ENCODE measurements at regions not wholly inside any gene's neighbourhood (a gene's known extent, or its start where the extent isn't known, plus 50 kb on each side); places are given as distances from the start of the nearest gene placed in this dataset.

GRCh38 chr9:34783951-34784487 is 74.1 kb upstream of the CCL21 start:
- Mint-ChIP-seq H3K4me1 (ENCODE audit: low read depth, unreplicated experiment) (no peaks in the 10 kb centered on the region), H3K36me3 (ENCODE audit: insufficient read depth, unreplicated experiment) (no peaks in the 10 kb centered on the region), H3K27ac (ENCODE audit: unreplicated experiment) (no peak overlapping the region), H3K4me3 (ENCODE audit: low read depth, unreplicated experiment) (no peak overlapping the region), H3K9me3 (ENCODE audit: low read depth, unreplicated experiment) (no peaks in the 10 kb centered on the region), H3K27me3 (ENCODE audit: unreplicated experiment) (no peaks in the 10 kb centered on the region)
- no peak for TF ChIP-seq CTCF (IDR thresholded peaks at IDR 0.05; ENCODE audit: unreplicated experiment)
- intact Hi-C loops (cut with micrococcal nuclease; ENCODE audit: unreplicated experiment): no loop called here
- DNase-seq: no peak
- BruUV-seq (replicated peaks): no TSS peak
- CTCF ChIA-PET: no interaction called here

- Mint-ChIP-seq H3K27me3 (ENCODE audit: unreplicated experiment) (peaks cover 7% of the 10 kb centered on the region), H3K4me1 (ENCODE audit: low read depth, unreplicated experiment) (no peaks in the 10 kb centered on the region), H3K27ac (ENCODE audit: unreplicated experiment) (no peak overlapping the region), H3K4me3 (ENCODE audit: low read depth, unreplicated experiment) (no peak overlapping the region), H3K9me3 (ENCODE audit: low read depth, unreplicated experiment) (no peaks in the 10 kb centered on the region), H3K36me3 (ENCODE audit: insufficient read depth, unreplicated experiment) (no peaks in the 10 kb centered on the region)
- no peak for DNase-seq
- no peak for TF ChIP-seq CTCF (IDR thresholded peaks at IDR 0.05; ENCODE audit: unreplicated experiment)
- CTCF ChIA-PET: interaction anchor here (0.6 kb wide), 1 partner anchor 226 kb away, joined by 3 read pairs; no protein-coding TSS in a partner anchor
- intact Hi-C loops (cut with micrococcal nuclease; ENCODE audit: unreplicated experiment): no loop called here
- no TSS peak for BruUV-seq (replicated peaks)
Observed at GRCh38 chr9:34782372-34782771, 72.4 kb upstream of the CCL21 start.

- no peaks in the 10 kb centered on the region for H3K9me3 Mint-ChIP-seq (ENCODE audit: low read depth, unreplicated experiment)
- H3K27me3 Mint-ChIP-seq (ENCODE audit: unreplicated experiment): peaks cover 21% of the 10 kb centered on the region
- no TSS peak for BruUV-seq (replicated peaks)
- no peak for TF ChIP-seq CTCF (IDR thresholded peaks at IDR 0.05; ENCODE audit: unreplicated experiment)
- no peak overlapping the region for H3K4me3 Mint-ChIP-seq (ENCODE audit: low read depth, unreplicated experiment)
- no peak for DNase-seq
- no peak overlapping the region for H3K27ac Mint-ChIP-seq (ENCODE audit: unreplicated experiment)
- CTCF ChIA-PET: no interaction called here
- H3K4me1 Mint-ChIP-seq (ENCODE audit: low read depth, unreplicated experiment): no peaks in the 10 kb centered on the region
- no peaks in the 10 kb centered on the region for H3K36me3 Mint-ChIP-seq (ENCODE audit: insufficient read depth, unreplicated experiment)
- intact Hi-C loops (cut with micrococcal nuclease; ENCODE audit: unreplicated experiment): no loop called here
Observed at GRCh38 chr9:34777666-34778065, 67.7 kb upstream of the CCL21 start.

- no peaks in the 10 kb centered on the region for H3K9me3 Mint-ChIP-seq (ENCODE audit: low read depth, unreplicated experiment)
- intact Hi-C loops (cut with micrococcal nuclease; ENCODE audit: unreplicated experiment): no loop called here
- BruUV-seq (replicated peaks): no TSS peak
Observed at GRCh38 chr9:34773955-34774354, 64.0 kb upstream of the CCL21 start.

More at GRCh38 chr9:34773955-34774354, 64.0 kb upstream of the CCL21 start:
- Mint-ChIP-seq H3K36me3 (ENCODE audit: insufficient read depth, unreplicated experiment) (no peaks in the 10 kb centered on the region), H3K4me1 (ENCODE audit: low read depth, unreplicated experiment) (no peaks in the 10 kb centered on the region), H3K4me3 (ENCODE audit: low read depth, unreplicated experiment) (no peak overlapping the region), H3K27ac (ENCODE audit: unreplicated experiment) (no peak overlapping the region), H3K27me3 (ENCODE audit: unreplicated experiment) (peaks cover 23% of the 10 kb centered on the region)
- TF ChIP-seq CTCF (IDR thresholded peaks at IDR 0.05; ENCODE audit: unreplicated experiment): no peak
- CTCF ChIA-PET: no interaction called here
- DNase-seq: no peak

Data from Calu3 (cell line).